Astrocyte (in vitro differentiated cells and primary cell): ENCODE measurements at regions not wholly inside any gene's neighbourhood (a gene's known extent, or its start where the extent isn't known, plus 50 kb on each side); places are given as distances from the start of the nearest gene placed in this dataset.

Experiments used
- EZH2 ChIP-seq: IDR thresholded peaks from 2 replicates; pipeline ENCODE4 v1.6.1; 2012; ENCODE audit warnings: mild to moderate bottlenecking, low read length, inconsistent platforms; ENCODE audit not compliant: insufficient read depth
- TF ChIP-seq, protein P1 (sequence below): IDR thresholded peaks from 2 replicates; pipeline ENCODE4 v1.5.1; 2011; ENCODE audit warnings: low read depth, mild to moderate bottlenecking, inconsistent platforms, low read length, moderate library complexity; ENCODE audit not compliant: insufficient read depth

DNA sequence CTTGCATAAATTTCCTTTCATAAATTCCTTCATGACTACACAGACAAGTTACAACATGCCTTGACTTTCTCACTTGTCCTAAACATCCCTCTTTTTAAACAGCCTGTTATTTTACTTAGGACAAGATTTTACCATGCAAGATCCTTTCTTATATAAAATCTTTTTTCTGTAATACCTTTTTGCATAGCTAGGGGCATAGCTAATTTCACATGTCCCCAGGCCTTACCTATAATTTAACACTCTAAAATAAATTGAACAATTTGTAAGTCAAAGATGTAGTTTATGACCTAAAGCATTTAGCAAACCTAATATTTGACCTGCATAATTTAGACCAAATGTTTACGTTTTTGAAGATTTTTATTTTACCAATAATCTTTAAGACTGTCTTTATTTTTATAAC lies 396.3 kb upstream of the FSTL5 start:
- TF ChIP-seq, protein P1, sequence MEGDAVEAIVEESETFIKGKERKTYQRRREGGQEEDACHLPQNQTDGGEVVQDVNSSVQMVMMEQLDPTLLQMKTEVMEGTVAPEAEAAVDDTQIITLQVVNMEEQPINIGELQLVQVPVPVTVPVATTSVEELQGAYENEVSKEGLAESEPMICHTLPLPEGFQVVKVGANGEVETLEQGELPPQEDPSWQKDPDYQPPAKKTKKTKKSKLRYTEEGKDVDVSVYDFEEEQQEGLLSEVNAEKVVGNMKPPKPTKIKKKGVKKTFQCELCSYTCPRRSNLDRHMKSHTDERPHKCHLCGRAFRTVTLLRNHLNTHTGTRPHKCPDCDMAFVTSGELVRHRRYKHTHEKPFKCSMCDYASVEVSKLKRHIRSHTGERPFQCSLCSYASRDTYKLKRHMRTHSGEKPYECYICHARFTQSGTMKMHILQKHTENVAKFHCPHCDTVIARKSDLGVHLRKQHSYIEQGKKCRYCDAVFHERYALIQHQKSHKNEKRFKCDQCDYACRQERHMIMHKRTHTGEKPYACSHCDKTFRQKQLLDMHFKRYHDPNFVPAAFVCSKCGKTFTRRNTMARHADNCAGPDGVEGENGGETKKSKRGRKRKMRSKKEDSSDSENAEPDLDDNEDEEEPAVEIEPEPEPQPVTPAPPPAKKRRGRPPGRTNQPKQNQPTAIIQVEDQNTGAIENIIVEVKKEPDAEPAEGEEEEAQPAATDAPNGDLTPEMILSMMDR = no peak
- no peak for TF ChIP-seq EZH2
